ENCODE measurements at regions not wholly inside any gene's neighbourhood (a gene's known extent, or its start where the extent isn't known, plus 50 kb on each side); places are given as distances from the start of the nearest gene placed in this dataset.

GRCh38 chr13:104854007-104854406 lies 1681.5 kb downstream of the EFNB2 start:
- H3K4me3 ChIP-seq = no peak overlapping the region
- intact Hi-C loops (cut with DNase I) = no loop called here
- 85 to 96% (median 90%) methylated on average over 8 of the region's 8 CpGs for WGBS, 4 donors
- no peaks in the 10 kb centered on the region for H3K27me3 ChIP-seq
- H3K36me3 ChIP-seq (replicated peaks in 1 of 2) = no peaks in the 10 kb centered on the region
- no peak for TF ChIP-seq CTCF (IDR thresholded peaks at IDR 0.05)
- no peak for TF ChIP-seq POLR2A (IDR thresholded peaks at IDR 0.05)
- H3K9me3 ChIP-seq (replicated peaks in 1 of 3) = no peaks in the 10 kb centered on the region
- no peaks in the 10 kb centered on the region for H3K4me1 ChIP-seq (replicated peaks in 1 of 2)
- no peak overlapping the region for H3K27ac ChIP-seq
- DNase-seq = no peak

DNA sequence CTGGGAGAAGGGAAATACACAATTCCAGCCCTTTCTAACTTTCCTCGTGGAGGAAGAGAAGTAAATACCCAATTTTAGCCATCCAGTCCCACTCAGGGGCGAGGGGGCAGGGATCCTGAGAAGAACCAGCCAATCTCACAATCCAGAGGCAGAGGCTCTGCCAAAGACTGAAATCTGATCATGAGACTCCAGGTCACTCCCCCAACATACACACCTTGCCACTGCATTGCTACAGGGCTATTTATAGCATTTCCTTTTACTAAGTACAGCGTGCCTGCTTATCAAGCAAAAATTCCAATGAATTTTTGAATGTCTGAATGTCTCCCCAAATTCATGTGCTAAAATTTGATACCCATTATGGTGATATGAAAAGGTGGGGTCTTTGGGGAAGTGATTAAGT lies 1687.5 kb downstream of the EFNB2 start:
- Histone ChIP-seq H3K4me1 (replicated peaks in 1 of 2) (no peaks in the 10 kb centered on the region), H3K36me3 (replicated peaks in 1 of 2) (no peaks in the 10 kb centered on the region), H3K4me3 (no peak overlapping the region), H3K27me3 (no peaks in the 10 kb centered on the region), H3K9me3 (replicated peaks in 1 of 3) (no peaks in the 10 kb centered on the region), H3K27ac (no peak overlapping the region)
- intact Hi-C loops (cut with DNase I) = no loop called here
- 56 to 86% (median 69%) methylated on average over 3 of the region's 3 CpGs for WGBS, 4 donors
- DNase-seq = no peak
- TF ChIP-seq POLR2A (IDR thresholded peaks at IDR 0.05) = no peak
- TF ChIP-seq CTCF (IDR thresholded peaks at IDR 0.05) = no peak

DNA sequence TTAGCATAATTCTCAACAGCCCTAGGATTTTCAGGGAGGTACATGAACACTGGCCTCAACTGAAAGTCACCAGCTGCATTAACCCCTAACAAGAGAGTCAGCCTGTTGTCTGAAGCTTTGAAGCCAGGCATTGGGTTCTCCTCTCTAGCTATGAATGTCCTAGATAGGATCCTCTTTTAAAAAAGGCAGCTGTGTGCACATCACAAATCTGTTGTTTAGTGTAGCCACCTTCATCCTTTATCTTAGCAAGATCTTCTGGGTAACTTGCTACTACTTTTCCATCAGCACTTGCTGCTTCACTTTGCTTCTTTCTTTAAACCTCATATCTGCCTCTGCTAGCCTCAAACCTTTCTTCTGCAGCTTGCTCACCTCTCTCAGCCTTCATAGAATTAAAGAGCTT lies 1692.1 kb downstream of the EFNB2 start:
- TF ChIP-seq POLR2A (IDR thresholded peaks at IDR 0.05) (no peak), CTCF (IDR thresholded peaks at IDR 0.05) (no peak)
- no peaks in the 10 kb centered on the region for H3K36me3 ChIP-seq (replicated peaks in 1 of 2)
- DNase-seq = no peak
- H3K9me3 ChIP-seq (replicated peaks in 1 of 3) = no peaks in the 10 kb centered on the region
- H3K4me1 ChIP-seq (replicated peaks in 1 of 2) = no peaks in the 10 kb centered on the region
- H3K27ac ChIP-seq = no peak overlapping the region
- intact Hi-C loops (cut with DNase I) = no loop called here
- no peak overlapping the region for H3K4me3 ChIP-seq
- H3K27me3 ChIP-seq = no peaks in the 10 kb centered on the region

DNA sequence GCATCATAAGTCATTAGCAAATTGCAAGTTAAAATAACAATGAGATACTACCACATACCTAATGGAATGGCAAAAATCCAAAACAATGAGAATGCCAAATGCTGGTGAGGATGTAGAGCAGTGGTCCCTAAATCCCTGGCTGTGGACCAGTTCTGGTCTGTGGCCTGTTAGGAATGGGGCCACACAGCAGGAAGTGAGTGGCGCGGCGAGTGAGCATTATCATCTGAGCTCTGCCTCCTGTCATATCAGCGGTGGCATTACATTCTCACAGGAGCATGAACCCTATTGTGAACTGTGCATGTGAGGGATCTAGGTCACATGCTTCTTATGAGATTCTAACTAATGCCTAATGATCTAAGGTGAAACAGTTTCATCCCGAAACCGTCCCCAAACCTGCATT lies 1694.4 kb downstream of the EFNB2 start:
- Histone ChIP-seq H3K27ac (no peak overlapping the region), H3K4me3 (no peak overlapping the region), H3K36me3 (replicated peaks in 1 of 2) (no peaks in the 10 kb centered on the region), H3K27me3 (no peaks in the 10 kb centered on the region), H3K9me3 (replicated peaks in 1 of 3) (no peaks in the 10 kb centered on the region), H3K4me1 (replicated peaks in 1 of 2) (no peaks in the 10 kb centered on the region)
- 90 to 97% (median 93%) methylated on average over 6 of the region's 6 CpGs for WGBS, 4 donors
- intact Hi-C loops (cut with DNase I) = no loop called here
- no peak for DNase-seq
- no peak for TF ChIP-seq POLR2A (IDR thresholded peaks at IDR 0.05)
- no peak for TF ChIP-seq CTCF (IDR thresholded peaks at IDR 0.05)
